ENCODE measurements at regions not wholly inside any gene's neighbourhood (a gene's known extent, or its start where the extent isn't known, plus 50 kb on each side); places are given as distances from the start of the nearest gene placed in this dataset.

GRCh38 chr7:136594739-136595144, 273.7 kb upstream of the CHRM2 start:
- peak overlapping the region in 3 of 4 donors; percentile 60 to 76 (median 73) for H3K27ac ChIP-seq
- H3K4me3 ChIP-seq, result no peak overlapping the region
- no peak for DNase-seq
- peaks cover 0 to 48% (median 10%) of the 10 kb centered on the region in 4 donors for H3K4me1 ChIP-seq
- no peaks in the 10 kb centered on the region for H3K27me3 ChIP-seq
- H3K36me3 ChIP-seq, result no peaks in the 10 kb centered on the region
- intact Hi-C loops (cut with DNase I), result loop anchor here (5.0 to 10.0 kb wide), 3 partner anchors 270 to 562 kb away; partner anchors contain the start of gene CHRM2
- TF ChIP-seq POLR2AphosphoS5 (IDR thresholded peaks at IDR 0.05) (peak; percentile 83 to 91 (median 85)), POLR2A (IDR thresholded peaks at IDR 0.05) (no peak), EP300 (IDR thresholded peaks at IDR 0.05) (peak in 3 of 4 donors; percentile 58 to 72 (median 61)), CTCF (IDR thresholded peaks at IDR 0.05) (peak in 2 of 4 experiments; percentile 9 to 18)
- WGBS, 2 donors, result 35 to 67% methylated on average over 1 of the region's 1 CpG
- peaks cover 0 to 3% (median 0%) of the 10 kb centered on the region in 4 donors for H3K9me3 ChIP-seq

GRCh38 chr7:136588216-136588615, 280.2 kb upstream of the CHRM2 start:
- intact Hi-C loops (cut with DNase I), result no loop called here
- no peaks in the 10 kb centered on the region for H3K36me3 ChIP-seq
- H3K4me3 ChIP-seq, result no peak overlapping the region
- no peak for DNase-seq
- no peaks in the 10 kb centered on the region for H3K9me3 ChIP-seq
- H3K27ac ChIP-seq, result peak overlapping the region in 1 of 4 donors; percentile 20
- WGBS, 2 donors, result 84 to 89% methylated on average over 2 of the region's 2 CpGs
- peaks cover 0 to 31% (median 9%) of the 10 kb centered on the region in 4 donors for H3K4me1 ChIP-seq
- TF ChIP-seq POLR2AphosphoS5 (IDR thresholded peaks at IDR 0.05), result no peak
- no peak for TF ChIP-seq CTCF (IDR thresholded peaks at IDR 0.05)
- no peak for TF ChIP-seq POLR2A (IDR thresholded peaks at IDR 0.05)
- no peak for TF ChIP-seq EP300 (IDR thresholded peaks at IDR 0.05)
- no peaks in the 10 kb centered on the region for H3K27me3 ChIP-seq

- no peak overlapping the region for H3K4me3 ChIP-seq
- WGBS, 2 donors, result 85 to 87% methylated on average over 2 of the region's 2 CpGs
- intact Hi-C loops (cut with DNase I), result no loop called here
- no peak for DNase-seq
- TF ChIP-seq POLR2AphosphoS5 (IDR thresholded peaks at IDR 0.05) (no peak), POLR2A (IDR thresholded peaks at IDR 0.05) (no peak), CTCF (IDR thresholded peaks at IDR 0.05) (no peak), EP300 (IDR thresholded peaks at IDR 0.05) (no peak)
- no peaks in the 10 kb centered on the region for H3K9me3 ChIP-seq
- no peak overlapping the region for H3K27ac ChIP-seq
- H3K4me1 ChIP-seq, result peaks cover 0 to 16% (median 7%) of the 10 kb centered on the region in 4 donors
- no peaks in the 10 kb centered on the region for H3K27me3 ChIP-seq
- no peaks in the 10 kb centered on the region for H3K36me3 ChIP-seq
Measured at GRCh38 chr7:136585954-136586670, 282.3 kb upstream of the CHRM2 start.

GRCh38 chr7:136566491-136566890, 302.0 kb upstream of the CHRM2 start:
- Histone ChIP-seq H3K4me3 (no peak overlapping the region), H3K4me1 (no peaks in the 10 kb centered on the region), H3K9me3 (no peaks in the 10 kb centered on the region), H3K36me3 (no peaks in the 10 kb centered on the region), H3K27me3 (no peaks in the 10 kb centered on the region), H3K27ac (no peak overlapping the region)
- intact Hi-C loops (cut with DNase I), result no loop called here
- DNase-seq, result no peak
- TF ChIP-seq CTCF (IDR thresholded peaks at IDR 0.05) (no peak), POLR2AphosphoS5 (IDR thresholded peaks at IDR 0.05) (no peak), POLR2A (IDR thresholded peaks at IDR 0.05) (no peak), EP300 (IDR thresholded peaks at IDR 0.05) (no peak)
- WGBS, 2 donors, result 42 to 45% methylated on average over 2 of the region's 2 CpGs

All from sigmoid colon (tissue), 6 donors.